Testis (tissue), 2 donors: ENCODE measurements at regions not wholly inside any gene's neighbourhood (a gene's known extent, or its start where the extent isn't known, plus 50 kb on each side); places are given as distances from the start of the nearest gene placed in this dataset.

Experiments
- DNase-seq: peaks from one replicate; pipeline ENCODE4 v3.0.0-alpha.2; 2019
- H3K27ac ChIP-seq, 2 donors: fragments of 200-600 bp; sonication (generic); one replicate each; pipeline ENCODE4 v1.5.1; 2019
- H3K27me3 ChIP-seq: fragments of 200-600 bp; sonication (generic); one replicate; pipeline ENCODE4 v1.5.1; 2019
- H3K36me3 ChIP-seq: fragments of 200-600 bp; sonication (generic); one replicate; pipeline ENCODE4 v1.5.1; 2017; ENCODE audit warnings: low read depth; ENCODE audit errors: missing control alignments
- H3K4me1 ChIP-seq: fragments of 200-600 bp; sonication (generic); one replicate; pipeline ENCODE4 v1.5.1; 2019
- H3K4me3 ChIP-seq, 2 donors: fragments of 200-600 bp; sonication (generic); one replicate each; pipeline ENCODE4 v1.5.1; 2017 to 2019
- H3K9me3 ChIP-seq: fragments of 200-600 bp; sonication (generic); one replicate; pipeline ENCODE4 v1.5.1; 2017
- POLR2A ChIP-seq: fragments of 450-650 bp; IDR thresholded peaks from one replicate; pipeline ENCODE4 v1.6.1; 2017; ENCODE audit warnings: antibody characterized with exemption, mild to moderate bottlenecking, moderate library complexity
- WGBS, 2 donors: methylation state at CpG; one replicate each; pipeline ENCODE4 v1.1.5; 2018; 5-methylcytosine and 5-hydroxymethylcytosine counted together
- intact Hi-C: fragments of 100-400 bp; cut with DNase I; formaldehyde crosslinking; loops from one replicate; pipeline ENCODE4 v1.15.1; 2023; ENCODE audit warnings: low total_unique reads
- TF ChIP-seq, protein P1 (sequence below), 3 experiments: fragments of 450-650 bp in 2 of 3; fragments of 200-600 bp in 1 of 3; sonication (generic) in 1 of 3; IDR thresholded peaks; one replicate each; pipeline ENCODE4 v1.5.1; 2016 to 2019; ENCODE audit warnings: antibody characterized with exemption in 3 of 3, mild to moderate bottlenecking in 2 of 3, moderate library complexity in 1 of 3

DNA sequence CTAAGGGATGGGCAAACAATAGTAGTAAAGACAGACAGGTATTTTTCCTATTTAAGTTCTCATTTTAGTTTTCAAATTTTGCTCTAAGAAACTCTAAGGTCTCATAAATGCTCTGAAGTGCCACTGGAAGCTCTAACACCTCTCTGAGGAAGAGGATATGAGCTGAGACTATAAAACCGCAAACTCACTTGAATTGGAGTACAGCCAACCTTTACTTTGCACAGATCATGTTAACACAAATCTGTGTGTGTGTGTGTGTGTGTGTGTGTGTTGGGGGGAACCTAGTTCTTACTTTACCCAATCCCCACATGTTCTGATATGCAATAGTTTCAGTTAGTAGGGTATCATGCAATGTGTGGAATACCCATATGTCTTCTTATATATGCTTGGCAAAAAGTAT lies 446.8 kb downstream of the CHL1 start:
- Histone ChIP-seq H3K9me3 (no peaks in the 10 kb centered on the region), H3K27ac (no peak overlapping the region)
- TF ChIP-seq POLR2A: no peak
- TF ChIP-seq, protein P1, sequence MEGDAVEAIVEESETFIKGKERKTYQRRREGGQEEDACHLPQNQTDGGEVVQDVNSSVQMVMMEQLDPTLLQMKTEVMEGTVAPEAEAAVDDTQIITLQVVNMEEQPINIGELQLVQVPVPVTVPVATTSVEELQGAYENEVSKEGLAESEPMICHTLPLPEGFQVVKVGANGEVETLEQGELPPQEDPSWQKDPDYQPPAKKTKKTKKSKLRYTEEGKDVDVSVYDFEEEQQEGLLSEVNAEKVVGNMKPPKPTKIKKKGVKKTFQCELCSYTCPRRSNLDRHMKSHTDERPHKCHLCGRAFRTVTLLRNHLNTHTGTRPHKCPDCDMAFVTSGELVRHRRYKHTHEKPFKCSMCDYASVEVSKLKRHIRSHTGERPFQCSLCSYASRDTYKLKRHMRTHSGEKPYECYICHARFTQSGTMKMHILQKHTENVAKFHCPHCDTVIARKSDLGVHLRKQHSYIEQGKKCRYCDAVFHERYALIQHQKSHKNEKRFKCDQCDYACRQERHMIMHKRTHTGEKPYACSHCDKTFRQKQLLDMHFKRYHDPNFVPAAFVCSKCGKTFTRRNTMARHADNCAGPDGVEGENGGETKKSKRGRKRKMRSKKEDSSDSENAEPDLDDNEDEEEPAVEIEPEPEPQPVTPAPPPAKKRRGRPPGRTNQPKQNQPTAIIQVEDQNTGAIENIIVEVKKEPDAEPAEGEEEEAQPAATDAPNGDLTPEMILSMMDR (IDR thresholded peaks at IDR 0.05): no peak

DNA sequence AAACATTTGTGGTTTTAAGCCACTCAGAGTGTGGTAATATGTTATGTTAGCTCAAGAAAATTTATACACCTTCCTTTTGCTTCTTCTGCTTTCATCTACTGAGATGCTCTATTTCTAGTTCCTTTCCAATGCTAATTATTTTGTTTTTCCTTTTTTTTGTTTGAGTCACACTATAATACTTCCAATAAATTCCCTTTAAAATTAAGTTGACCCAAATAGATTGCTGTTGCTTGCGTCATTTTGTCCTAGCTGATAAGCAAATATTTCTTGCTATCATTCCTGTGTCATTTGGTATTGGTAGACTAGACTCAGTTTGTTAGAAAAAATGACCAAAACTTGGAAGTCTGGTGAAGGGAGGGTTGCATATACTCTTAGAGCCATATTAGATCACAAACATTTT lies 437.0 kb upstream of the CNTN6 start:
- 61 to 86% methylated on average over 1 of the region's 1 CpG for WGBS, 2 donors
- H3K4me1 ChIP-seq: no peaks in the 10 kb centered on the region
- H3K9me3 ChIP-seq: no peaks in the 10 kb centered on the region
- H3K27ac ChIP-seq: no peak overlapping the region
- no peaks in the 10 kb centered on the region for H3K27me3 ChIP-seq
- H3K4me3 ChIP-seq: no peak overlapping the region
- H3K36me3 ChIP-seq: no peaks in the 10 kb centered on the region
- no peak for TF ChIP-seq POLR2A
- TF ChIP-seq, protein P1 (IDR thresholded peaks at IDR 0.05): no peak
- intact Hi-C loops: no loop called here
- DNase-seq: no peak

More for the DNA sequence above, 446.8 kb downstream of the CHL1 start:
- Histone ChIP-seq H3K27me3 (no peaks in the 10 kb centered on the region), H3K36me3 (no peaks in the 10 kb centered on the region), H3K4me1 (no peaks in the 10 kb centered on the region), H3K4me3 (no peak overlapping the region)
- no peak for DNase-seq
- WGBS, 2 donors: 71 to 78% methylated on average over 1 of the region's 1 CpG
- intact Hi-C loops: no loop called here

DNA sequence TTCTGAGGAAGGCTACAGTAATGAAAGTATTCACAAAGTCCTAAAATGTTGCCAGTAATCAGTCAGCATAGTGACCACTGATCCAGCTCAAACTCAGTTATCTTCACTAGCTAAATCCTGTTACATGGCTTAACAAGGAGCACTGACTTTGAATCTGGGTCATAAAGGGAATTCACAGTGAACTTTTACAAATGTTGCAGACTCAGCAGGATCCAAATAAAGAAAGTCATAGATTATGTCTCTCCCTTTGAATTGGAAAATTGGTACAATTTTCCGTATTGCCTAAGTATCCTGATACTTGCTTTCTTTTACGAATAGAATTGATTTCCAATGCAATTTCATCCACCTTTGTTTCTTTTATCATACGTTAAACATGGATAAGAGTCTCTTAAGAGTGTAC lies 431.5 kb upstream of the CNTN6 start:
- intact Hi-C loops: no loop called here
- no peak for TF ChIP-seq POLR2A
- TF ChIP-seq, protein P1 (IDR thresholded peaks at IDR 0.05): no peak
- WGBS, 2 donors: 47 to 68% methylated on average over 3 of the region's 3 CpGs

DNA sequence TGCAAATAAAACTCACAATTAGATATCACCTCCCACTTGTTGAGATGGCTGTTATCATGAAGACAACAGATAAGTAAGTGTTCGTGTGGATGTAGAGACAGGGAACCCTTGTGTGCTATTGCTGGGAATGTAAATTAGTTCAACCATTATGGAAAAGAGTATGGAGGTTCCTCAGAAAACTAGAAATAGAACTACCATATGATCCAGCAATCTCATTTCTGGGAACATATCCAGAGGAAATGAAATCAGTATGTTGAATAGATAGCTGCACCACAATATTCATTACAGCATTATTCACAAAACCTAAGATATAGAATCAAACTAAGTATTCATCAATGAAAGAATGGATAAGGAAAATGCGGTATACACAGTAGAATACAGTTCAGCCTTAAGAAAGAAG lies 418.7 kb upstream of the CNTN6 start:
- Histone ChIP-seq H3K36me3 (no peaks in the 10 kb centered on the region), H3K27me3 (no peaks in the 10 kb centered on the region), H3K9me3 (no peaks in the 10 kb centered on the region), H3K27ac (no peak overlapping the region), H3K4me3 (no peak overlapping the region), H3K4me1 (no peaks in the 10 kb centered on the region)
- DNase-seq: no peak
- no peak for TF ChIP-seq POLR2A
- TF ChIP-seq, protein P1 (IDR thresholded peaks at IDR 0.05): no peak
- WGBS, 2 donors: 50 to 59% methylated on average over 2 of the region's 2 CpGs
- intact Hi-C loops: no loop called here

More for the DNA sequence above, 431.5 kb upstream of the CNTN6 start:
- Histone ChIP-seq H3K36me3 (no peaks in the 10 kb centered on the region), H3K27ac (no peak overlapping the region), H3K4me1 (no peaks in the 10 kb centered on the region), H3K27me3 (no peaks in the 10 kb centered on the region), H3K4me3 (no peak overlapping the region), H3K9me3 (no peaks in the 10 kb centered on the region)
- DNase-seq: no peak

DNA sequence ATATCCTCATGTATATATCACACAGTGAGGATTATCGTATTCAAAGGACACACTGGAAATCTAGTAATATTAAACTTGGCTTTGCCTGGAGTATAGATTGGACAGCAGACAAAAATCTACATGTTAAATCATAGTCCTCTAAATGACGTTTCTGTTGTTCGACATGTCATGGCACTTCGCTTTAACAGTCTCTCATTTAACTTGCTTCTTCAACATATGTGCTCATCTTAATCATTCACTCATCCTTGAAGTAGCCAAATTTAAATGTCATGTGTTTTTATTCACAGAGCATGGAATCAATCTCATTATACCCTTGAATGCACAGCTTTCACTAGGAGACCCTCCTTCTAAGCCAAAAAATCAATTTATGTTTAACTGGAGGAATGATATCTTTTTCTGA lies 417.0 kb upstream of the CNTN6 start:
- Histone ChIP-seq H3K4me1 (no peaks in the 10 kb centered on the region), H3K36me3 (no peaks in the 10 kb centered on the region), H3K27ac (no peak overlapping the region), H3K27me3 (no peaks in the 10 kb centered on the region), H3K4me3 (no peak overlapping the region), H3K9me3 (no peaks in the 10 kb centered on the region)
- intact Hi-C loops: no loop called here
- DNase-seq: no peak
- WGBS, 2 donors: 81 to 84% methylated on average over 4 of the region's 4 CpGs
- TF ChIP-seq POLR2A: no peak
- TF ChIP-seq, protein P1 (IDR thresholded peaks at IDR 0.05): no peak
